Heart left ventricle (tissue), 13 donors: ENCODE measurements at regions not wholly inside any gene's neighbourhood (a gene's known extent, or its start where the extent isn't known, plus 50 kb on each side); places are given as distances from the start of the nearest gene placed in this dataset.

ENCODE experiments used
- CTCF ChIP-seq, 12 donors: fragments of 200-600 bp; sonication (generic) in 4 of 12; IDR thresholded peaks; one replicate each; pipeline versions ENCODE4 v1.5.0 to v1.8.0; 2018 to 2022; ENCODE audit warnings: antibody characterized with exemption in 12 of 12, mild to moderate bottlenecking in 5 of 12
- POLR2A ChIP-seq, 2 donors: fragments of 450-650 bp; IDR thresholded peaks; one replicate each; pipeline ENCODE4 v1.6.1; 2017; ENCODE audit warnings: antibody characterized with exemption in 2 of 2, mild to moderate bottlenecking in 2 of 2, moderate library complexity in 2 of 2
- donor health status: ischemic (EF 13 %, LVEDD 7.1; RV severe dilation, severe dysfunction).
- donor health status: DM: no; HTN: yes; CAD: no.
- donor health status: DM: no; HTN: no; CAD: no.
- donor health status: ischemic (EF 25% LVEDD 6.9; RV normal size, moderate dysfunction).
- donor health status: ischemic (EF 25% LVEDD 5.7; RV mildly dilated, moderate dysfunction).
- donor health status: ischemic (EF 35%, LVEDD 5.7; RV mildly dilated, moderate dysfunction).
- donor health status: nonischemic (EF 11% LVEDD 7.7; RV severe dilation, severe dysfunction).
- donor health status: DM: yes; HTN: yes; CAD: no.
- donor health status: PGD.
- donor health status: ischemic (EF 29% LVEDD 5.4; RV normal size, mild dysfunction).
- donor health status: nonischemic (EF 23%, LVEDD 6.1; RV moderate dilation, normal function).

GRCh38 chr11:128058580-128059208, 528.7 kb downstream of the ETS1 start:
- TF ChIP-seq CTCF (IDR thresholded peaks at IDR 0.05) (no peak), POLR2A (IDR thresholded peaks at IDR 0.05) (no peak)
